ENCODE measurements at regions not wholly inside any gene's neighbourhood (a gene's known extent, or its start where the extent isn't known, plus 50 kb on each side); places are given as distances from the start of the nearest gene placed in this dataset.
"Not testable (repeated sequence)": the region's sequence is repeated elsewhere in the genome, so short reads cannot be mapped to it uniquely, and the experiment has no call there.

- no peak for DNase-seq
Measured at GRCh38 chr3:159482241-159482993, 506.2 kb upstream of the IL12A start.

DNA sequence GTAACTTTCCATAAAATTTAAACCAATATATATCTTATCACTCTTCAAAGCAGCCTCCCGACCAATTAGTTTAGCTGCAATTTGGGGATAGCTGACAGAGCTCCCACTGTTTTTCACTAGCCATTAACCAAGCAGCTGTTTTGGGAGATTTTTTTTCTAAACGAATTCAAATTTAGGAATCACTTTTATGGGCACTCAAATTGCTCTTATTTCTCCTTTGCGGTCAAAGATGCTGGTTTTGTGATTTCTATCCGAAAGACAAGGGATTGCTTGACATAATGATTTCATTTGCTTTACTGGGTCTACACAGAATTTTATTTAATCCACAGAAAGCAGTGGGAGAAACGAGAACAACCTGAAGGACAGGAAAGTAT lies 505.7 kb upstream of the IL12A start:
- DNase-seq, result no peak

DNA sequence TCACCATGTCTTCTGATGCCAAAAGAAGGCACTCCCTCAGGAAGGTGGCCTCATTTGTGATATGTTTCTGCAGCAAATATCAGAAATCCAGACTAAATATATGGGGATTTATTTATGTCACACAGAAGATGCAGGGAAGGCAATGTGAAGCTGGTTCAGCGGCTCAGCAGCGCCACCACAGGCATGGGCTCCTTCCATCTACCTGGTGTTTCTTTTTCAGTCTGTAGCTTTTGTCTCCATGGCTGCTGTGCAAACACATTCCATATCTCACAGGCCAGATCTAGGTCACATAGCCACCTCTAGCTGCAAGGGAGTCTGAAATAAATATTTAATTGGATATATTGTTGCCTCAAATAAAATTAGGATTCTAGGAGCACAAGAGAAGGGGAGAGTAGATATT lies 502.1 kb upstream of the IL12A start:
- peak; percentile 23 for DNase-seq

GRCh38 chr3:159487304-159487703 lies 501.3 kb upstream of the IL12A start:
- no peak for DNase-seq

GRCh38 chr3:159488602-159489001 lies 500.0 kb upstream of the IL12A start:
- DNase-seq, result no peak

- DNase-seq, result no peak
Measured at GRCh38 chr3:159497361-159497760, 491.3 kb upstream of the IL12A start.

- no peak for DNase-seq
Measured at GRCh38 chr3:159499031-159499793, 489.4 kb upstream of the IL12A start.

DNA sequence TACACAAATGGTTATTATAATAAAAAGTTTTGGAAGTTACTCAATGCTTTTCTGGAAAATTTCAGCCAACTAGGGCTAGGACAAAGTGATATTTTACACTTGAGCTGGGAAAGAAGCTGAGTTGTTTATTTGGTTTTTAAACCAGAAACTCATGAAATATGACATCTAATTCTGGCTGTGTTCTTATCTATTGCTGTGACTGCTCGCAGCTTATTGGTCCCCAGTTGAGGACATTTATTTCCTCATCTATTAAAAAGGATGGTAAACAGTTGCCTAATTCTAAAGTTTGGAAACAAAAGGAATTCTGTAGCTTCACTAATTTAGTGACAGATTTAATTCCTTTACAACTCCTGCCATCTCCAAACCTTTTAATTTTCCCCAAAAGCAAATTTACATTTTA lies 487.6 kb upstream of the IL12A start:
- DNase-seq, result no peak

DNA sequence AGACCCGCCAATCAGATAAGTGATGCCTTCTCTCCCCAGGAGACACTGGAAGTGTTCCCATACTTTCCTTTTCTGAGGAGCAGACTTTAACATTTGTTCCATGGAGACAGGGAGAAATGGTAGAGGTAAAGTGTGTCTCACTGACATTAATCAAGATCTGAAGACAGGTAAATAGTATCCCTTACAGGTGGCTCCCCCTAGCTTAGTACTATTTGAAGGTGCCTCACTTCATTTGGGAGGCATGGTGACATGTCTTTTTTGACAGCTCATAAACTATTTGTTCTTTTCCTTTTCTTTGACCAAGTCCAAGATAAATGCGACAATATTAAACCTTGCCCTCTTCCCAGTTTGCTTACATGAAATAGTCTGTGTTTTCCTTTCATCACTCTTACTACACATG lies 485.6 kb upstream of the IL12A start:
- DNase-seq, result no peak

DNA sequence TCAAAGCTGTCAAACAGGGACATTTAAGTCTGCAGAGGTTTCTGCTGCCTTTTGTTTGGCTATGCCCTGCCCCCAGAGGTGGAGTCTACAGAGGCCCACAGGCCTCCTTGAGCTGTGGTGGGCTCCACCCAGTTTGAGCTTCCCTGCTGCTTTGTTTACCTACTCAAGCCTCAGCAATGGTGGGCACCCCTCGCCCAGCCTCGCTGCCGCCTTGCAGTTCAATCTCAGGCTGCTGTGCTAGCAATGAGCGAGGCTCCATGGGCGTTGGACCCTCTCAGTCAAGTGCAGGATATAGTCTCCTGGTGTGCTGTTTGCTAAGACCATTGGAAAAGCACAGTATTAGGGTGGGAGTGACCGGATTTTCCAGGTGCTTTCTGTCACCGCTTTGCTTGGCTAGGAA lies 477.6 kb upstream of the IL12A start:
- not testable (repeated sequence) for DNase-seq

DNA sequence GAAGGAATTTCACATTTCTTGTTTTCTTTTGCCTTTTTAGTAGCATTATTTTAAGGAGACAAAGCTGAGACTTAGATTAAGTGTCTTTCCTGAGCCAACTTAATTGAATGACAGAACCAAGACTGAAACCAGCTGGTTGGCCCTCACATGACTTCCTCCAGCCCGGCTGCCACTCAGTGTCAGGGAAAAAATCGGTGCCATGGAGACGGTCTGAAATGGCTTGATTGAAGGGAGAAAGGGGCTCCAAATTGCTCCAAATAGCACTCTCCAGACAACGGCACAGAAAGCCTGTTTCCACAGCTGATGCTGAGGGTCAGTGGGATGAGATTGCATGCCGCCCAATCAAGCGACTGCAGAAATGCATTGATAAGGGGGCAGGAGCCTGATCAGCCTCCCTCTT lies 475.2 kb upstream of the IL12A start:
- no peak for DNase-seq

- DNase-seq, result no peak
Measured at GRCh38 chr3:159513867-159514380, 474.7 kb upstream of the IL12A start.

GRCh38 chr3:159517105-159517504 lies 471.5 kb upstream of the IL12A start:
- DNase-seq, result no peak

DNA sequence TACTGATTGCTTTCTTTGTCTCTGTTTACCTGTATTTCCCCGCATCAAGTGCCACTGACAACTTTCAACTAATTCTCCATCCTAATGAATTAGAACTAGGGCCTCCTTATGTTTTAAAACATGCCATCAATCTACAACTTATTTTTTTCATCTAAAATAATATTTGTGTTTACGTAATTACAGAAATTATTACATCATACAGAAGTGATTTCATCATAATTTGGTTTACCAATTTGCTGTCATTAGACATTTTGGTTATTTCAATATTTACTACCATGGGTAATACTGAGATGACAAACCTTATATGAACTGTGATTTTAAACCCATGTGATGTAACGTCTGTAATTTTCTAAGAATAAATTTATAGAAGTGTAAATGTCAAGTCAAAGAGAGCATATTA lies 468.0 kb upstream of the IL12A start:
- no peak for DNase-seq

DNA sequence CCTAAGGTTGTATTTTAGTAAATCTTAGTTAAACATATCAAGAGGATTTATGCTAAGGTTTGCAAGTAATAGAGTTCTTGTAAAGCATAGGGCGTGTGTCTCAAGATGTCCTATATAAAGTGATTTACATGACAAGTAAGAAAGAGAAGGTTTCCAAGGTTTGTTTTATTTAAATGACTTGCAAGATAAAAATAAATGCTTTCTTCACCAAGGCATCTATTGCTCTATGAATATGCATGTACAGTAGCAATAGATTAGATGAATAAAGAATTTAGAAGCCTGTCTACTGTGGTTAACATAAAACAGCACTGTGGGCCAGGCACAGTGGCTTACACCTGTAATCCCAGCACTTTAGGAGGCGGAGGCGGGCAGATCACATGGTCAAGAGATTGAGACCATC lies 466.4 kb upstream of the IL12A start:
- DNase-seq, result no peak

DNA sequence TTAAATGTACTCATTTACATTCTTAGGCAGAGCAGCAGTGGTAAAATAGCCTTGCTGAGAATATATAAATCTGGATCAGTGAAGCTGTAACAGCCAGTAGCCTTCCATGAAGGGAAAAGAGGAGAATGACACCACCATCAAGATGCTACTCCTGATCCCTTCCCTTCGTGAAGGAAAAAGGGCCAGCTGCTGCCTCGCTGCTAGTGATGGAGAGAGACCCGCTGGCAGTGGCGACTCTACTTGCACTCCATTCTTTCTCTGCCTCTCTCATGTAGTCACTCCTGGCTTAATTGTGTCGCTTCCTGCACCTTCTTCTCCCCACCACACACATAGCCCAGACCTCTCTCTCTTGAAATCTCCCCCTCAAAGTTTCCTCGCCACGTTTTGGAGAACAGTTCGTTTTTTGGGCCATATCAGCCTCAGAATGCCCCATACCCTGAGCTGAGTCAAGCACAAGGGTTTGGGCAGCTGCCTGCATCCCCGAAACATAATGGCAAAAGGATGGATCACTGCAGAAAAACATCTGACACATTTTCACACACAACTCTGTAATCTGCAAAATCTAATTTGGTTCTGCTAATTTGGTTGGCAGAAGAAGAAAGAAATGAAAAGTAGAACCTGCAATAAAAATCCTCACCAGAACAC lies 460.3 kb upstream of the IL12A start:
- no peak for DNase-seq

- DNase-seq, result no peak
Measured at GRCh38 chr3:159532577-159532976, 456.1 kb upstream of the IL12A start.

- no peak for DNase-seq
Measured at GRCh38 chr3:159534496-159534895, 454.1 kb upstream of the IL12A start.

DNA sequence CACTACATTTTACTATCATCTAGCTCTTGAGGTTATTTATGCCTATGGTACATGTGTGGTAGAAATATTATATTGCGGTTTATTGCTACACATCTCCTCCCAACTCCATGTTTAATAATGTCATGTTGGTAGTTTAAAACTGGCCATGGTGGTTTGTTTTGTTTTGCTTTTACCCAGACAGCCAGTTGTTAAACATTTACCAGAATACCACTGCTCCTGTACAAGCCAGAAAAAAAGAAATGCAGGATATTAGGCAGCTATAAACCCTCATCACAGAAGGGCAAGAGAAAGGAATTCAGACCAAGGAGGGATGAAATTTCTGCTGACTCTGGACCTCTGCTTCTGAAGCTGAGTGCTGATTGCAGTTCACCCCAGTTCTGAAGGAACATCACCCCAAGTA lies 451.8 kb upstream of the IL12A start:
- DNase-seq, result no peak

GRCh38 chr3:159538507-159538906 lies 450.1 kb upstream of the IL12A start:
- no peak for DNase-seq

- DNase-seq, result no peak
Measured at GRCh38 chr3:159540882-159541495, 447.6 kb upstream of the IL12A start.

DNA sequence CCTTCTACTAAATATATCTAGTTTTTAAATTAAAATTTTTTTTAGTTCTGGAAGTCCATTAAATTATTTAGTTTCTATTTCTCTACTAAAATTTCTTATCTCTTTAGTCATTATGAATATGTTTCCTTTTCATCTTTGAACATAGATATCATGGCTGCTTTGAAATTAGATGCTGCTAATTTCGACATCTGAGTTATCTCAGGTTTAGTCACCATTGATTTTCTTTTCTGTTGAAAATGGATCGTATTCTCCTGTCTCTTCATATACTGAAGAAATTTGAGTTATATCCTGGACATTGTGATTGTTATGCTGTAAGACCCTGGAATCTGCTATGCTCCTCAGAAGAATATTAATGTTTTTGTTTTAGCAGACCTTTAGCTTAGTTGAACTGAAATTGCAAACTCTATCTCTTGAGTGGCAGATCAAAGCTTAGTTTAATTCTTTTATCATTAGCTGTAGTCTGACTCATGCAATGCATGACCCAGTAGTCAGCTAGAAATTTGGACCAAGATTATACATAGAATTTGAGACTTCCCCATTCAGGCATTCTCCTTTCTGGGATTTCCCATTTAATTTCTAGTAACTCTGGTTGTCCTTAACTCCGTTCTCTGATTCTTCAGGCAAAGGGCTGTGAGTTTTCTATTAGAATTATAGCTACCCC lies 439.8 kb upstream of the IL12A start:
- DNase-seq, result no peak

DNA sequence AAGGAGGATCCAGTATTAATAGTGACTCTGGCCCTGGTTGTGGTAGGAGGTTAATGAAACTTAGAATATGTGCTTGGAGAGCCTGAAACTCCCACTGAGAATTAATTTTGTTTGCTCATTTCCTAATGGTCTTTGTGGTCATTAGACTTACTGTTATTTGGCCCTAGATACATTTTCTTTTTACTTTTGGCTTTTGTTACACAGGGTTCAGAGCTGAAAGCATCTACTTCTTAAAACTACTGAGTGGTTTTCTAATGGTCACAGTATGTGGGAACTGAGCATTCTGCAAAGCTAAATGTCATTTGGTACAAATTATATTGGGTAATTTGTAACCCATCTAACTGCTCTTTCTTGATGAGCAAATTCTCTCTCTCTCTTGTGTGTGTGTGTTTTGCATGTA lies 433.4 kb upstream of the IL12A start:
- no peak for DNase-seq

Data from dermis blood vessel endothelial cell (primary cell).